ENCODE measurements at regions not wholly inside any gene's neighbourhood (a gene's known extent, or its start where the extent isn't known, plus 50 kb on each side); places are given as distances from the start of the nearest gene placed in this dataset.

DNA sequence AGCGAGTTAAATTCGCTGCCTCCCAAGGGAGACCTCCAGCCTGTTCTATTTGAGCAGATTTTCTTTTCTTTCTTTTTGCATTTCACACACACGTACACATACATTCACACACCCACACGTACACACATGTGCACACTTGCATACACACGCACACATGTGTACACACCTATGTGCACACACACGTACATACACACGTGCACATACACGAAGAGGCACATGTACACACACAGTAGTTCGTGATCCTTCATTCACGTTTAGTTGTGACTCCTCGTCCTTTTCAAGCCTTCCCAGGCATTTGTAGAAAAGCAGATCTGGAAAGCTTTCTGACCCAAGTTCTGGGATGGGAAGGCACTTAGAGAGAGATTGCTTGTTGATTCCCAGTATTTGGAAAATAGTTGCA is 290.8 kb upstream of the COBL start:
- TF ChIP-seq, protein P1, sequence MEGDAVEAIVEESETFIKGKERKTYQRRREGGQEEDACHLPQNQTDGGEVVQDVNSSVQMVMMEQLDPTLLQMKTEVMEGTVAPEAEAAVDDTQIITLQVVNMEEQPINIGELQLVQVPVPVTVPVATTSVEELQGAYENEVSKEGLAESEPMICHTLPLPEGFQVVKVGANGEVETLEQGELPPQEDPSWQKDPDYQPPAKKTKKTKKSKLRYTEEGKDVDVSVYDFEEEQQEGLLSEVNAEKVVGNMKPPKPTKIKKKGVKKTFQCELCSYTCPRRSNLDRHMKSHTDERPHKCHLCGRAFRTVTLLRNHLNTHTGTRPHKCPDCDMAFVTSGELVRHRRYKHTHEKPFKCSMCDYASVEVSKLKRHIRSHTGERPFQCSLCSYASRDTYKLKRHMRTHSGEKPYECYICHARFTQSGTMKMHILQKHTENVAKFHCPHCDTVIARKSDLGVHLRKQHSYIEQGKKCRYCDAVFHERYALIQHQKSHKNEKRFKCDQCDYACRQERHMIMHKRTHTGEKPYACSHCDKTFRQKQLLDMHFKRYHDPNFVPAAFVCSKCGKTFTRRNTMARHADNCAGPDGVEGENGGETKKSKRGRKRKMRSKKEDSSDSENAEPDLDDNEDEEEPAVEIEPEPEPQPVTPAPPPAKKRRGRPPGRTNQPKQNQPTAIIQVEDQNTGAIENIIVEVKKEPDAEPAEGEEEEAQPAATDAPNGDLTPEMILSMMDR (IDR thresholded peaks at IDR 0.05): no peak
- no peak for TF ChIP-seq POLR2A (IDR thresholded peaks at IDR 0.05)

Measured in right lobe of liver (tissue), 4 donors.